Ovary (tissue), 7 donors: ENCODE measurements at regions not wholly inside any gene's neighbourhood (a gene's known extent, or its start where the extent isn't known, plus 50 kb on each side); places are given as distances from the start of the nearest gene placed in this dataset.

Experiments
- DNase-seq, 5 donors: peaks; one replicate each; pipeline ENCODE4 v3.0.0-alpha.2; 2019 to 2020
- H3K27ac ChIP-seq, 2 donors: fragments of 200-600 bp; one replicate each; pipeline versions ENCODE4 v1.5.1 to v1.8.0; 2019 to 2022
- H3K27me3 ChIP-seq: fragments of 200-600 bp; one replicate; pipeline ENCODE4 v1.8.0; 2022
- H3K36me3 ChIP-seq: fragments of 200-600 bp; sonication (generic); one replicate; pipeline ENCODE4 v1.5.1; 2019
- H3K4me1 ChIP-seq: one replicate; pipeline ENCODE4 v1.8.1; 2013; ENCODE audit warnings: mild to moderate bottlenecking, moderate library complexity; ENCODE audit not compliant: insufficient read depth
- H3K4me3 ChIP-seq: fragments of 200-600 bp; sonication (generic); one replicate; pipeline ENCODE4 v1.5.1; 2017
- H3K9me3 ChIP-seq, 2 donors: fragments of 200-600 bp in 1 of 2; sonication (generic) in 1 of 2; one replicate each; pipeline versions ENCODE4 v1.5.1 to v1.8.1; 2013 to 2019; ENCODE audit warnings: mild to moderate bottlenecking in 1 of 2, moderate library complexity in 1 of 2
- CTCF ChIP-seq, 3 donors: fragments of 450-650 bp in 2 of 3; fragments of 200-600 bp in 1 of 3; IDR thresholded peaks; one replicate each; pipeline versions ENCODE4 v1.5.1 to v1.8.0; 2016 to 2022; ENCODE audit warnings: antibody characterized with exemption in 3 of 3, mild to moderate bottlenecking in 1 of 3
- EP300 ChIP-seq: sonication (generic); formaldehyde crosslinking; IDR thresholded peaks from one replicate; pipeline ENCODE4 v1.6.1; 2017; ENCODE audit warnings: antibody characterized with exemption
- POLR2A ChIP-seq: fragments of 450-650 bp; IDR thresholded peaks from one replicate; pipeline ENCODE4 v1.6.1; 2017; ENCODE audit warnings: antibody characterized with exemption, mild to moderate bottlenecking, moderate library complexity
- WGBS, 3 donors: extraction: QIAGEN DNeasy Blood & Tissue Kit in 1 of 3; methylation state at CpG; one replicate each; pipeline versions ENCODE4 v1.1.5 to v1.1.7; 2013 to 2017; 5-methylcytosine and 5-hydroxymethylcytosine counted together
- intact Hi-C, 4 donors: fragments of 100-400 bp; cut with DNase I; formaldehyde crosslinking; loops; one replicate each; pipeline versions ENCODE4 v1.11.0 to v1.15.1; 2022 to 2023
- donor health status: DM: no; HTN: no; CAD: no; lungs with moderate emphysema.
- donor health status: DM: no; HTN: no; CAD: no.
- donor health status: Bipolar disorder and iron deficiency.
- donor health status: DM: no; HTN: no; CAD: no.
- donor health status: DM: yes; HTN: yes; CAD: no.

DNA sequence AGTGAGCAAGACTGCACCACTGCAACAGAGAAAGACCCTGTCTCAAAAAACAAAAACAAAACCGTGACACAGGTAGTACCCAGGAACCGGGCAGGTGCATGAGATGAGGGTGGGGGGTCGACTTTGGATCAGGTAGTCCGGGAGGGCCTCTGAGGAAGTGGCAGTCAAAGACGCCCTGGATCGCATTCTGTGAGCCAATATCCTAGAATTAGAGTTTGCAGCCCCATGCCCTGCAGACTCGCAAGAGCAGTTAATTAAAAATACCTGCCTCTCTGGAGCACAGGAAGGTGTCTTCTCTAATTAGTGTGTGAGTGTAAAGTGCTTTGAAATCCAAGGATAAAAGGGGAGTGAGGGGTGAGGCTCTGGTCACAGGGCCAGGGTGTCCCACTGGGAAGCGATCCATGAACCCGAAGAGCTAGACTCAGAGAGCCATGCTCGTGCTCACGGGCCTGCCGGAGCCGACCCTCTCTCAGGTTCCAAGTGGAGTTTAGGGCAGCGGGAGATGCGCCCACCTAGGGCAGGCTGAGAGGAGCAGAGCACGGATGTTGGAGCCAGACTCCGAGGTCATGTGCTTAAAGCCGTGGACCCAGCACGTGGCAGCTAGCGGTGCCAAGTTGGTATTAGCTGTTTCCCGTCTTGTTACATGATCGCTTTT is 74.7 kb upstream of the PTPN1 start:
- 83 to 87% (median 86%) methylated on average over 22 of the region's 22 CpGs for WGBS, 3 donors
- no peak for DNase-seq
- H3K4me1 ChIP-seq: no peaks in the 10 kb centered on the region
- no peak overlapping the region for H3K27ac ChIP-seq
- no peak for TF ChIP-seq CTCF (IDR thresholded peaks at IDR 0.05)
- no peak for TF ChIP-seq POLR2A
- no peaks in the 10 kb centered on the region for H3K36me3 ChIP-seq
- no peaks in the 10 kb centered on the region for H3K9me3 ChIP-seq
- intact Hi-C loops: no loop called here
- H3K27me3 ChIP-seq: no peaks in the 10 kb centered on the region
- H3K4me3 ChIP-seq: no peak overlapping the region

DNA sequence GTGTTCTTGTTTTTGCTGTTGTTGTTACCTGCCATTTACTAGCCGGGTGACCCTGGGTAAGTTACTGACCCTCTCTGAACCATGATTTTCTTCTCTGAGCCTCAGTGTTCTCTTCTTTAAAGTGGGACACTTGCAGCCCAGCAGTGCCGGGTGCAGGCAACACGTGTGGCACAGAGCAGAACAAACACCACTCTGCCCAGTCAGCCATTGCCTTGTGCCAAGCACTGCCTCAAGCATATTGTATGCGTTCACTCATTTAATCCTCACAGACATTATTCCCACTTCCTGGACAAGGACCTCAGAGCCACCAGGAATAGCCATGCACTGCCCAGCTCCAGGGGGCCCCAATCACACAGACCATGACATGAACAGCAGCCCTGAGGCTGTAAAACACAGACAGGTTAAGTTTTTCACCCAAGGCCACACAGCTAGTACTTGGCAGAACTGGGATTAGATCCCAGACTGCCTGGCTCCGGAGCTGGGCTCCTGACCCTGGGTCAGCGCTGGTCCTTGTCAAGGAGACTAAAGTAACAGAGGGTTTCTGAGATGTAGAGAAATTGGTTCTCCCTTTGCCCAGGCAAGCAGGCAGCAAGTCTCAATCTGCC is 74.0 kb upstream of the PTPN1 start:
- DNase-seq: no peak
- H3K9me3 ChIP-seq: no peaks in the 10 kb centered on the region
- no peaks in the 10 kb centered on the region for H3K4me1 ChIP-seq
- WGBS, 3 donors: 80 to 85% (median 84%) methylated on average over 6 of the region's 6 CpGs
- H3K4me3 ChIP-seq: no peak overlapping the region
- no peaks in the 10 kb centered on the region for H3K27me3 ChIP-seq
- no peaks in the 10 kb centered on the region for H3K36me3 ChIP-seq
- no peak for TF ChIP-seq CTCF (IDR thresholded peaks at IDR 0.05)
- no peak for TF ChIP-seq EP300
- no peak for TF ChIP-seq POLR2A
- intact Hi-C loops: no loop called here
- H3K27ac ChIP-seq: no peak overlapping the region

GRCh38 chr20:50436696-50437095 is 73.5 kb upstream of the PTPN1 start:
- WGBS, 3 donors: 90 to 92% (median 92%) methylated on average over 8 of the region's 8 CpGs
- TF ChIP-seq EP300 (no peak), CTCF (IDR thresholded peaks at IDR 0.05) (no peak), POLR2A (no peak)
- no peak overlapping the region for H3K27ac ChIP-seq

DNA sequence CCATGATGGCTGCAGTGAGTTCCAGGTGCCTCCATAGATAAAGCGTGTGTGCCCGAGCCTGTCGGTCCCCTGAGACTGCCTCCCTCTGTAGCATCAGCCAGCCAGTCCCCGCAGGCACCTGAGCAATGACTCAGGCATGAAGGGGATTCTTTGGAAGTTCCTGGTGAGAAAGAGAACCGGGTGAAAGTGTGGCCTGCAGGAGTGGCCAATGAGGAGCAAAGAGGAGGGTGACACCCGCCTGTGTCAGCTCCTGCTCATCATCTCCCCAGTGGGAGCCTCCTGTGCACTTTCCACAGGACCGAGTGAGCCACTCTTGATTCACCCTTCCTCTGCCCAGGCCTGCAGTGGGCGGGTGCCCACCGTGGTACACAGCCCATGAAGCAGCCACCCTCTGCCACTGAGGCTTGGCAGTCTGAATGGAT is 71.2 kb upstream of the PTPN1 start:
- H3K27ac ChIP-seq: no peak overlapping the region
- 82 to 87% (median 83%) methylated on average over 9 of the region's 9 CpGs for WGBS, 3 donors
- TF ChIP-seq EP300: no peak
- TF ChIP-seq CTCF (IDR thresholded peaks at IDR 0.05): no peak
- no peak for TF ChIP-seq POLR2A
- no peaks in the 10 kb centered on the region for H3K4me1 ChIP-seq
- no peaks in the 10 kb centered on the region for H3K9me3 ChIP-seq
- DNase-seq: no peak
- H3K36me3 ChIP-seq: no peaks in the 10 kb centered on the region
- no peaks in the 10 kb centered on the region for H3K27me3 ChIP-seq
- intact Hi-C loops: no loop called here
- no peak overlapping the region for H3K4me3 ChIP-seq

More at GRCh38 chr20:50436696-50437095, 73.5 kb upstream of the PTPN1 start:
- Histone ChIP-seq H3K4me3 (no peak overlapping the region), H3K36me3 (no peaks in the 10 kb centered on the region), H3K4me1 (no peaks in the 10 kb centered on the region), H3K27me3 (no peaks in the 10 kb centered on the region), H3K9me3 (no peaks in the 10 kb centered on the region)
- intact Hi-C loops: no loop called here
- no peak for DNase-seq
